Heart left ventricle (tissue), 16 donors: ENCODE measurements at regions not wholly inside any gene's neighbourhood (a gene's known extent, or its start where the extent isn't known, plus 50 kb on each side); places are given as distances from the start of the nearest gene placed in this dataset.

ENCODE experiments used
- ATAC-seq, 4 donors: fragments of 200-7000 bp; cut with Tn5 transposase; one replicate each; pipeline ENCODE4 v1.9.1; 2020 to 2022; ENCODE audit warnings: moderate library complexity in 4 of 4, mild to moderate bottlenecking in 3 of 4, moderate number of reproducible peaks in 1 of 4
- DNase-seq, 5 donors: peaks; one replicate each; pipeline ENCODE4 v3.0.0-alpha.2; 2020
- H3K27ac ChIP-seq, 12 donors: fragments of 200-600 bp; sonication (generic) in 4 of 12; one replicate each; pipeline versions ENCODE4 v1.5.0 to v1.8.0; 2016 to 2022; ENCODE audit warnings: mild to moderate bottlenecking in 2 of 12
- H3K27me3 ChIP-seq, 9 donors: fragments of 200-600 bp; sonication (generic) in 2 of 9; one replicate each; pipeline versions ENCODE4 v1.5.1 to v1.8.0; 2016 to 2022; ENCODE audit warnings: mild to moderate bottlenecking in 3 of 9
- H3K36me3 ChIP-seq, 9 donors: fragments of 200-600 bp; sonication (generic) in 2 of 9; one replicate each; pipeline versions ENCODE4 v1.5.0 to v1.8.0; 2018 to 2022; ENCODE audit warnings: mild to moderate bottlenecking in 2 of 9
- H3K4me1 ChIP-seq, 12 donors: fragments of 200-600 bp; sonication (generic) in 4 of 12; one replicate each; pipeline versions ENCODE4 v1.5.0 to v1.8.0; 2016 to 2022; ENCODE audit warnings: mild to moderate bottlenecking in 3 of 12
- H3K4me3 ChIP-seq, 12 donors: fragments of 200-600 bp; sonication (generic) in 4 of 12; one replicate each; pipeline versions ENCODE4 v1.5.0 to v1.8.0; 2017 to 2022; ENCODE audit warnings: mild to moderate bottlenecking in 9 of 12, moderate library complexity in 4 of 12
- H3K9me3 ChIP-seq, 12 donors: fragments of 200-600 bp; sonication (generic) in 4 of 12; one replicate each; pipeline versions ENCODE4 v1.5.0 to v1.8.0; 2016 to 2022; ENCODE audit warnings: mild to moderate bottlenecking in 1 of 12
- POLR2A ChIP-seq, 2 donors: fragments of 450-650 bp; IDR thresholded peaks; one replicate each; pipeline ENCODE4 v1.6.1; 2017; ENCODE audit warnings: antibody characterized with exemption in 2 of 2, mild to moderate bottlenecking in 2 of 2, moderate library complexity in 2 of 2
- WGBS, 4 donors: extraction: QIAGEN DNeasy Blood & Tissue Kit in 2 of 4; methylation state at CpG; one replicate each; pipeline versions ENCODE4 v1.1.5 to v1.1.7; 2013 to 2018; 5-methylcytosine and 5-hydroxymethylcytosine counted together
- intact Hi-C, 10 donors: fragments of 100-400 bp; cut with DNase I; formaldehyde crosslinking; loops; one replicate each; pipeline versions ENCODE4 v1.11.1 to v1.14.2; 2022
- TF ChIP-seq, protein P1 (sequence below), 12 donors: fragments of 200-600 bp; sonication (generic) in 4 of 12; IDR thresholded peaks; one replicate each; pipeline versions ENCODE4 v1.5.0 to v1.8.0; 2018 to 2022; ENCODE audit warnings: antibody characterized with exemption in 12 of 12, mild to moderate bottlenecking in 5 of 12
- donor health status: ischemic (EF 13 %, LVEDD 7.1; RV severe dilation, severe dysfunction).
- donor health status: healthy with polysubstance abuse.
- donor health status: DM: no; HTN: yes; CAD: no.
- donor health status: DM: no; HTN: no; CAD: no.
- donor health status: ischemic (EF 25% LVEDD 6.9; RV normal size, moderate dysfunction).
- donor health status: ischemic (EF 25% LVEDD 5.7; RV mildly dilated, moderate dysfunction).
- donor health status: healthy.
- donor health status: DM: yes; HTN: yes; CAD: no.
- donor health status: ischemic (EF 35%, LVEDD 5.7; RV mildly dilated, moderate dysfunction).
- donor health status: nonischemic (EF 11% LVEDD 7.7; RV severe dilation, severe dysfunction).
- donor health status: DM: yes; HTN: yes; CAD: no.
- donor health status: PGD.
- donor health status: ischemic (EF 29% LVEDD 5.4; RV normal size, mild dysfunction).
- donor health status: nonischemic (EF 23%, LVEDD 6.1; RV moderate dilation, normal function).

DNA sequence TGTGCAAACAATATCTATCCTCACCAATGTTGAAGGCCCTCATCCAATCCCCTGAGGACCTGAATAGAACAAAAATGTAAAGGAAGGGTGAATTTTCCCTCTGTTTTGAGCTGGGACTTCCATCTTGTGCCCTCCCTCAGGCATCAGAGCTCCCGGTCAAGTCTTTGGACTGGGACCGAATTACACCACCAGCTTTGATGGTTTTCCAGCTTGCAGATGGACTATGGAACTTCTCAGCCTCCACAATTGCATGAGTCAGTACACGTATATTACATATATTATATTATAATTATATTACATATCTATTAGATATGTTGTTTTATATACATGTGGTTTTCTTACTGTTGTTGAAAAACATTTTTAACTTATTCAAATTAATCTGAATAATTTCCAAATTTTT is 496.4 kb downstream of the CMPK2 start:
- 88 to 97% (median 90%) methylated on average over 3 of the region's 3 CpGs for WGBS, 4 donors

DNA sequence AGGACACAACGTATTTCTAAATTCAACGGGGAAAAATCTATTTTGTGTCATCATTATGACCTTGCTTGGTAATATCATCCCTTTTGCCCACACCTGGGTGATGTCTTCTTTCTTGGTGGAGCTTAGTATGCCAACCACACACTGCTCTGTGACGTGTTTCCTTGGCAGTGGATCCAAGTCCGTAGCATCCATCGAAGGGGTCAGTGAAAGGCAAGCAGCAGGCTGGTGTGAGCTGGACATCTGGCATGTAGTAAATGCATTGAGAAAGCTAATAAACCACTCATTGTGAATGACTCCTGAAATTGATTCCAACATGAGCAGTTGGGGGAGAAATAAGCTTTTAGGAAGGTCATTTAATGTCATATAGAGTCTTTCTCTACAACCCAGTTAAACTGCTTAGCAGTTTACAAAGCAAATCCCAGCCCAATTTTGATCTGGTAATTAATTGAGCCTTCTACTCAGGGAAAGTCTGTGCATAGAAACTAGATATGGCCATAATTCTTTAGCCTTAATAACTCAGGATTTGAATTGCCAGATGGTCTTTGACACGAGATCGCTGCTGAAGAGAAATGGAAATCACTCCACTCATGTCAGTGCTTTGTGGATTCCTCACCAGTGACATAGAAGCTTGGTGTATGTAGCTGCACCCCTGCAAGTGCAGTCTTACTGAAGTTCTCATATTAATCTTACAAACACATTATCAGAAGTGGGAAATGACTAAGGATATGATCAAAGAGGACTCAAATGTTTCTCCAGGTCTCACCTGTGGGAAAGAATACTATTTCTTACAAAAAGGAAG is 494.8 kb downstream of the CMPK2 start:
- intact Hi-C loops: no loop called here
- WGBS, 4 donors: 82 to 97% (median 88%) methylated on average over 7 of the region's 7 CpGs
- ATAC-seq (no peak), DNase-seq (no peak)
- no peak overlapping the region for H3K4me3 ChIP-seq
- H3K4me1 ChIP-seq: no peaks in the 10 kb centered on the region
- no peaks in the 10 kb centered on the region for H3K36me3 ChIP-seq
- H3K27me3 ChIP-seq: no peaks in the 10 kb centered on the region
- H3K27ac ChIP-seq: no peak overlapping the region
- TF ChIP-seq, protein P1, sequence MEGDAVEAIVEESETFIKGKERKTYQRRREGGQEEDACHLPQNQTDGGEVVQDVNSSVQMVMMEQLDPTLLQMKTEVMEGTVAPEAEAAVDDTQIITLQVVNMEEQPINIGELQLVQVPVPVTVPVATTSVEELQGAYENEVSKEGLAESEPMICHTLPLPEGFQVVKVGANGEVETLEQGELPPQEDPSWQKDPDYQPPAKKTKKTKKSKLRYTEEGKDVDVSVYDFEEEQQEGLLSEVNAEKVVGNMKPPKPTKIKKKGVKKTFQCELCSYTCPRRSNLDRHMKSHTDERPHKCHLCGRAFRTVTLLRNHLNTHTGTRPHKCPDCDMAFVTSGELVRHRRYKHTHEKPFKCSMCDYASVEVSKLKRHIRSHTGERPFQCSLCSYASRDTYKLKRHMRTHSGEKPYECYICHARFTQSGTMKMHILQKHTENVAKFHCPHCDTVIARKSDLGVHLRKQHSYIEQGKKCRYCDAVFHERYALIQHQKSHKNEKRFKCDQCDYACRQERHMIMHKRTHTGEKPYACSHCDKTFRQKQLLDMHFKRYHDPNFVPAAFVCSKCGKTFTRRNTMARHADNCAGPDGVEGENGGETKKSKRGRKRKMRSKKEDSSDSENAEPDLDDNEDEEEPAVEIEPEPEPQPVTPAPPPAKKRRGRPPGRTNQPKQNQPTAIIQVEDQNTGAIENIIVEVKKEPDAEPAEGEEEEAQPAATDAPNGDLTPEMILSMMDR (IDR thresholded peaks at IDR 0.05): no peak
- TF ChIP-seq POLR2A (IDR thresholded peaks at IDR 0.05): no peak
- H3K9me3 ChIP-seq: peaks cover 0 to 12% (median 0%) of the 10 kb centered on the region in 12 donors

More for the DNA sequence above, 496.4 kb downstream of the CMPK2 start:
- no peak for TF ChIP-seq POLR2A (IDR thresholded peaks at IDR 0.05)
- TF ChIP-seq, protein P1 (IDR thresholded peaks at IDR 0.05): no peak
- Histone ChIP-seq H3K4me3 (no peak overlapping the region), H3K4me1 (no peaks in the 10 kb centered on the region), H3K27ac (no peak overlapping the region), H3K9me3 (no peaks in the 10 kb centered on the region), H3K36me3 (no peaks in the 10 kb centered on the region), H3K27me3 (no peaks in the 10 kb centered on the region)
- ATAC-seq: no peak
- intact Hi-C loops: no loop called here
- no peak for DNase-seq

DNA sequence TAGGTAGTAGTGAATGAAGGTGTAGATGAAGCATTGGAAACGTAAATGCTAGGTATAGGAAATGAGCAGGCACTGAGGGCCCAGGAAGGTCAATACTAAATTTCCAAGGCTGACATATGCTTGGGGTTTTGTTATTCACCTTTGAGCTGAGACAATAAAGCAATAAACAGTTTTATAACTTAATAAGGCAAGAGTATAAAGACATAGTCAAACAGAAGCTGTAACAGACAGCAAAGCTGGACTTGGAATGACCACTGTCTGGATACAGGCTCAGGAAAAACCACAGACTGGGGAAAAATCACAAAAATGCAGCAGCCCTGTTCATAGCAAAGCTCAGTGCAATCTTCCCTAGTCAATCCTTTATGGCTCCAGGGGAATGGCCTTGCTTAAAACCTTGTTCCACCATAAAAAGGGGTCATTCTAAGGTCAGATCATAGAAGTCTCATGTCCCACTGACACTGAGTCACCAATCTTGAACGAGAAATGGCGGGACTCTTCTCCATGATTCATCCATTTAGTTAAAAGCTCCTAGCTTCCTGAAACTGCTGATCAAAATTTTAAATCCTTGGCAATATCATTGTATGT is 493.3 kb downstream of the CMPK2 start:
- Histone ChIP-seq H3K27ac (no peak overlapping the region), H3K27me3 (no peaks in the 10 kb centered on the region), H3K9me3 (peaks cover 0 to 21% (median 0%) of the 10 kb centered on the region in 12 donors), H3K4me3 (no peak overlapping the region), H3K36me3 (no peaks in the 10 kb centered on the region), H3K4me1 (no peaks in the 10 kb centered on the region)
- WGBS, 4 donors: 82 to 88% (median 82%) methylated on average over 3 of the region's 3 CpGs
- TF ChIP-seq, protein P1 (IDR thresholded peaks at IDR 0.05): no peak
- TF ChIP-seq POLR2A (IDR thresholded peaks at IDR 0.05): no peak
- no peak for DNase-seq
- no peak for ATAC-seq
- intact Hi-C loops: no loop called here

DNA sequence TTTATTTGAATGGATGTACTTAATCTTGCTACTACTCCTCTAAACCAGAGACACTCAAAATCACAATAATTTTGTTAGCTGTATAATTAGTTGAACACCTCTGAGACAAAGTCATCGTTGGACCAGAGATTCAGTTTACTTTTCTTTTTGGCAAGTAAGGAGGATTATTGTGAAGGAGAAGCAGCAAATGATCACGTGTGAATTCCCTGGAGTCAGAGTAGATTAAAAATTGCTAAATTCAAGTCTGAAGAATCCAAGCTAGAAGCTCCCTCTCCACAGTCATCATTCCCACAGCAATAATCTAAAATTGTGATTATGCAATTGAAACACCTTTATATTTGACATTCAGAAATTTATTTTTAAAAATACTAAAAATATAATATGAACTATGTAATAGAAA is 484.4 kb downstream of the CMPK2 start:
- Histone ChIP-seq H3K9me3 (peaks cover 0 to 21% (median 2%) of the 10 kb centered on the region in 12 donors), H3K4me3 (no peak overlapping the region), H3K36me3 (no peaks in the 10 kb centered on the region), H3K27ac (no peak overlapping the region), H3K27me3 (no peaks in the 10 kb centered on the region), H3K4me1 (no peaks in the 10 kb centered on the region)
- intact Hi-C loops: no loop called here
- TF ChIP-seq, protein P1 (IDR thresholded peaks at IDR 0.05): no peak
- no peak for TF ChIP-seq POLR2A (IDR thresholded peaks at IDR 0.05)
- DNase-seq (no peak), ATAC-seq (no peak)
- 42 to 59% (median 46%) methylated on average over 2 of the region's 2 CpGs for WGBS, 4 donors
